Liver (tissue), 8 donors: ENCODE measurements at regions not wholly inside any gene's neighbourhood (a gene's known extent, or its start where the extent isn't known, plus 50 kb on each side); places are given as distances from the start of the nearest gene placed in this dataset.

Experiments
- DNase-seq: peaks from one replicate; pipeline ENCODE4 v3.0.0-alpha.2; 2017; ENCODE audit warnings: low spot score
- H3K27ac ChIP-seq, 2 donors: one replicate each; pipeline ENCODE4 v1.7.0; 2013; ENCODE audit warnings: inconsistent platforms in 2 of 2, low read length in 2 of 2, control low read depth in 1 of 2, low read depth in 1 of 2, mild to moderate bottlenecking in 1 of 2
- H3K27me3 ChIP-seq, 4 donors: one replicate each; pipeline versions ENCODE4 v1.6.1 to v1.7.0; 2013; ENCODE audit warnings: low read length in 3 of 4, inconsistent platforms in 1 of 4, mild to moderate bottlenecking in 1 of 4, moderate library complexity in 1 of 4; ENCODE audit not compliant: control insufficient read depth in 4 of 4, insufficient read depth in 4 of 4
- H3K36me3 ChIP-seq, 4 donors: one replicate each; pipeline versions ENCODE4 v1.6.1 to v1.7.0; 2013; ENCODE audit warnings: low read length in 3 of 4, mild to moderate bottlenecking in 3 of 4, low read depth in 1 of 4, moderate library complexity in 1 of 4; ENCODE audit not compliant: control insufficient read depth in 4 of 4, insufficient read depth in 3 of 4
- H3K4me1 ChIP-seq, 4 donors: one replicate each; pipeline versions ENCODE4 v1.6.1 to v1.7.0; 2013; ENCODE audit warnings: low read length in 3 of 4, mild to moderate bottlenecking in 3 of 4, moderate library complexity in 1 of 4; ENCODE audit not compliant: control insufficient read depth in 4 of 4, insufficient read depth in 4 of 4
- H3K4me3 ChIP-seq, 3 donors: one replicate each; pipeline versions ENCODE4 v1.6.1 to v1.7.0; 2013; ENCODE audit warnings: low read length in 3 of 3, control low read depth in 1 of 3, low read depth in 1 of 3, mild to moderate bottlenecking in 1 of 3
- H3K9ac ChIP-seq, 2 donors: one replicate each; pipeline ENCODE4 v1.7.0; 2013; ENCODE audit warnings: low read length in 2 of 2, mild to moderate bottlenecking in 2 of 2, moderate library complexity in 2 of 2, control low read depth in 1 of 2, low read depth in 1 of 2
- H3K9me3 ChIP-seq, 4 donors: one replicate each; pipeline versions ENCODE4 v1.6.1 to v1.7.0; 2013; ENCODE audit warnings: low read length in 3 of 4; ENCODE audit not compliant: control insufficient read depth in 4 of 4
- EGR1 ChIP-seq, 2 donors: IDR thresholded peaks; 2 replicates each; pipeline ENCODE4 v1.6.1; 2016 to 2018; ENCODE audit warnings: antibody characterized with exemption in 2 of 2, low read depth in 2 of 2
- FOXA1 ChIP-seq: IDR thresholded peaks from 2 replicates; pipeline ENCODE4 v1.6.1; 2016; ENCODE audit warnings: antibody characterized with exemption
- FOXA2 ChIP-seq: IDR thresholded peaks from 2 replicates; pipeline ENCODE4 v1.6.1; 2016; ENCODE audit warnings: antibody characterized with exemption
- GABPA ChIP-seq, 2 donors: IDR thresholded peaks in 1 of 2; conservative IDR thresholded peaks in 1 of 2; 2 replicates each; pipeline ENCODE4 v1.6.1; 2016; ENCODE audit warnings: antibody characterized with exemption in 2 of 2, mild to moderate bottlenecking in 1 of 2, moderate library complexity in 1 of 2
- HNF4A ChIP-seq, 2 donors: conservative IDR thresholded peaks; 2 replicates each; pipeline ENCODE4 v1.6.1; 2016; ENCODE audit warnings: antibody characterized with exemption in 2 of 2, mild to moderate bottlenecking in 2 of 2
- HNF4G ChIP-seq: IDR thresholded peaks from 2 replicates; pipeline ENCODE4 v1.6.1; 2016; ENCODE audit warnings: antibody characterized with exemption
- JUND ChIP-seq, 2 donors: IDR thresholded peaks; 2 replicates each; pipeline ENCODE4 v1.6.1; 2016; ENCODE audit warnings: antibody characterized with exemption in 2 of 2
- NR2F2 ChIP-seq: IDR thresholded peaks from 2 replicates; pipeline ENCODE4 v1.6.1; 2016; ENCODE audit warnings: antibody characterized with exemption
- RAD21 ChIP-seq, 2 donors: IDR thresholded peaks; 2 replicates each; pipeline ENCODE4 v1.6.1; 2016; ENCODE audit warnings: antibody characterized with exemption in 2 of 2, mild to moderate bottlenecking in 2 of 2
- RXRA ChIP-seq, 2 donors: IDR thresholded peaks; 2 replicates each; pipeline ENCODE4 v1.6.1; 2017 to 2018; ENCODE audit warnings: antibody characterized with exemption in 2 of 2, mild to moderate bottlenecking in 1 of 2
- SP1 ChIP-seq: IDR thresholded peaks from 2 replicates; pipeline ENCODE4 v1.6.1; 2018; ENCODE audit warnings: antibody characterized with exemption, mild to moderate bottlenecking
- TAF1 ChIP-seq: conservative IDR thresholded peaks from 2 replicates; pipeline ENCODE4 v1.6.1; 2016; ENCODE audit warnings: antibody characterized with exemption, mild to moderate bottlenecking
- YY1 ChIP-seq: IDR thresholded peaks from 2 replicates; pipeline ENCODE4 v1.6.1; 2016; ENCODE audit warnings: antibody characterized with exemption, mild to moderate bottlenecking
- WGBS: extraction: QIAGEN DNeasy Blood & Tissue Kit; methylation state at CpG from one replicate; pipeline ENCODE4 v1.1.7; 2013; 5-methylcytosine and 5-hydroxymethylcytosine counted together
- TF ChIP-seq, protein P1 (sequence below): IDR thresholded peaks from 2 replicates; pipeline ENCODE4 v1.6.1; 2016; ENCODE audit warnings: antibody characterized with exemption
- TF ChIP-seq, protein P2 (sequence below): IDR thresholded peaks from 2 replicates; pipeline ENCODE4 v1.6.1; 2016; ENCODE audit warnings: antibody characterized with exemption
- TF ChIP-seq, protein P3 (sequence below): IDR thresholded peaks from 2 replicates; pipeline ENCODE4 v1.6.1; 2016; ENCODE audit warnings: antibody characterized with exemption
- TF ChIP-seq, protein P4 (sequence below): IDR thresholded peaks from 2 replicates; pipeline ENCODE4 v1.6.1; 2016; ENCODE audit warnings: antibody characterized with exemption, mild to moderate bottlenecking
- TF ChIP-seq, protein P5 (sequence below): fragments of 150-350 bp; IDR thresholded peaks from 2 replicates; pipeline ENCODE4 v1.5.1; 2017; ENCODE audit warnings: improper control_type of control experiment, low read depth, low read length; ENCODE audit not compliant: missing input control
- donor health status: healthy.
- donor health status: healthy.
- donor health status: healthy.
- donor health status: healthy.
- donor health status: healthy.

DNA sequence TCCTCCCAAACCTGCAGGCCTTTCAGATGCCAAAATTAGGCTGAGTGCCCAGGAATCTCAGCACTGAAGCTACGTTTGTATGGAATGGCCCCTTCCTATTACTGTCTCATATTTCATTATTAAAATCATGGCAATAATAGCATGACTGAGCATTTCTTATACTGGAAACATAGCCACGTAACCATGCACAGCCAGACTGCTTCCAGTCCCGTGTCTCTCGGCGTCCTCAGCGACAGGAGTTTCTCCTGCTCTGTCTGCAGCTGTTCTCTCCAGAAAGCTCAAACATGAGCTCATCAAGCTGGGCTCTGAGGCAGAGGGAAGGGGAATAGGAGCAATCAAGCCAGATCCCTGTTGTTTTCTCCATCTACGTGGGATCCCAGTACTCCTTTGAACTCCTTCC, 104.0 kb downstream of the CDC7 start:
- no peaks in the 10 kb centered on the region for H3K9me3 ChIP-seq
- H3K36me3 ChIP-seq = no peaks in the 10 kb centered on the region
- no peak overlapping the region for H3K4me3 ChIP-seq
- no peak overlapping the region for H3K27ac ChIP-seq
- no peak overlapping the region for H3K9ac ChIP-seq
- H3K27me3 ChIP-seq = no peaks in the 10 kb centered on the region
- H3K4me1 ChIP-seq = no peaks in the 10 kb centered on the region
- no peak for DNase-seq
- no peak for TF ChIP-seq YY1
- no peak for TF ChIP-seq GABPA (IDR thresholded peaks at IDR 0.05 in 1 of 2, conservative IDR thresholded peaks at IDR 0.05 in 1 of 2)
- no peak for TF ChIP-seq FOXA2
- TF ChIP-seq, protein P1, sequence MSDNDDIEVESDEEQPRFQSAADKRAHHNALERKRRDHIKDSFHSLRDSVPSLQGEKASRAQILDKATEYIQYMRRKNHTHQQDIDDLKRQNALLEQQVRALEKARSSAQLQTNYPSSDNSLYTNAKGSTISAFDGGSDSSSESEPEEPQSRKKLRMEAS = no peak
- no peak for TF ChIP-seq FOXA1
- no peak for TF ChIP-seq EGR1 (IDR thresholded peaks at IDR 0.05; ENCODE audit: low read depth in 2 of 2)
- TF ChIP-seq, protein P2, sequence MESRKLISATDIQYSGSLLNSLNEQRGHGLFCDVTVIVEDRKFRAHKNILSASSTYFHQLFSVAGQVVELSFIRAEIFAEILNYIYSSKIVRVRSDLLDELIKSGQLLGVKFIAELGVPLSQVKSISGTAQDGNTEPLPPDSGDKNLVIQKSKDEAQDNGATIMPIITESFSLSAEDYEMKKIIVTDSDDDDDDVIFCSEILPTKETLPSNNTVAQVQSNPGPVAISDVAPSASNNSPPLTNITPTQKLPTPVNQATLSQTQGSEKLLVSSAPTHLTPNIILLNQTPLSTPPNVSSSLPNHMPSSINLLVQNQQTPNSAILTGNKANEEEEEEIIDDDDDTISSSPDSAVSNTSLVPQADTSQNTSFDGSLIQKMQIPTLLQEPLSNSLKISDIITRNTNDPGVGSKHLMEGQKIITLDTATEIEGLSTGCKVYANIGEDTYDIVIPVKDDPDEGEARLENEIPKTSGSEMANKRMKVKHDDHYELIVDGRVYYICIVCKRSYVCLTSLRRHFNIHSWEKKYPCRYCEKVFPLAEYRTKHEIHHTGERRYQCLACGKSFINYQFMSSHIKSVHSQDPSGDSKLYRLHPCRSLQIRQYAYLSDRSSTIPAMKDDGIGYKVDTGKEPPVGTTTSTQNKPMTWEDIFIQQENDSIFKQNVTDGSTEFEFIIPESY = no peak
- no peak for TF ChIP-seq TAF1
- TF ChIP-seq, protein P3, sequence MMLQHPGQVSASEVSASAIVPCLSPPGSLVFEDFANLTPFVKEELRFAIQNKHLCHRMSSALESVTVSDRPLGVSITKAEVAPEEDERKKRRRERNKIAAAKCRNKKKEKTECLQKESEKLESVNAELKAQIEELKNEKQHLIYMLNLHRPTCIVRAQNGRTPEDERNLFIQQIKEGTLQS = no peak
- TF ChIP-seq RAD21 (IDR thresholded peaks at IDR 0.05) = no peak
- TF ChIP-seq, protein P4, sequence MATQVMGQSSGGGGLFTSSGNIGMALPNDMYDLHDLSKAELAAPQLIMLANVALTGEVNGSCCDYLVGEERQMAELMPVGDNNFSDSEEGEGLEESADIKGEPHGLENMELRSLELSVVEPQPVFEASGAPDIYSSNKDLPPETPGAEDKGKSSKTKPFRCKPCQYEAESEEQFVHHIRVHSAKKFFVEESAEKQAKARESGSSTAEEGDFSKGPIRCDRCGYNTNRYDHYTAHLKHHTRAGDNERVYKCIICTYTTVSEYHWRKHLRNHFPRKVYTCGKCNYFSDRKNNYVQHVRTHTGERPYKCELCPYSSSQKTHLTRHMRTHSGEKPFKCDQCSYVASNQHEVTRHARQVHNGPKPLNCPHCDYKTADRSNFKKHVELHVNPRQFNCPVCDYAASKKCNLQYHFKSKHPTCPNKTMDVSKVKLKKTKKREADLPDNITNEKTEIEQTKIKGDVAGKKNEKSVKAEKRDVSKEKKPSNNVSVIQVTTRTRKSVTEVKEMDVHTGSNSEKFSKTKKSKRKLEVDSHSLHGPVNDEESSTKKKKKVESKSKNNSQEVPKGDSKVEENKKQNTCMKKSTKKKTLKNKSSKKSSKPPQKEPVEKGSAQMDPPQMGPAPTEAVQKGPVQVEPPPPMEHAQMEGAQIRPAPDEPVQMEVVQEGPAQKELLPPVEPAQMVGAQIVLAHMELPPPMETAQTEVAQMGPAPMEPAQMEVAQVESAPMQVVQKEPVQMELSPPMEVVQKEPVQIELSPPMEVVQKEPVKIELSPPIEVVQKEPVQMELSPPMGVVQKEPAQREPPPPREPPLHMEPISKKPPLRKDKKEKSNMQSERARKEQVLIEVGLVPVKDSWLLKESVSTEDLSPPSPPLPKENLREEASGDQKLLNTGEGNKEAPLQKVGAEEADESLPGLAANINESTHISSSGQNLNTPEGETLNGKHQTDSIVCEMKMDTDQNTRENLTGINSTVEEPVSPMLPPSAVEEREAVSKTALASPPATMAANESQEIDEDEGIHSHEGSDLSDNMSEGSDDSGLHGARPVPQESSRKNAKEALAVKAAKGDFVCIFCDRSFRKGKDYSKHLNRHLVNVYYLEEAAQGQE = no peak
- no peak for TF ChIP-seq RXRA (IDR thresholded peaks at IDR 0.05)
- TF ChIP-seq JUND (IDR thresholded peaks at IDR 0.05) = no peak
- TF ChIP-seq SP1 = no peak
- TF ChIP-seq, protein P5, sequence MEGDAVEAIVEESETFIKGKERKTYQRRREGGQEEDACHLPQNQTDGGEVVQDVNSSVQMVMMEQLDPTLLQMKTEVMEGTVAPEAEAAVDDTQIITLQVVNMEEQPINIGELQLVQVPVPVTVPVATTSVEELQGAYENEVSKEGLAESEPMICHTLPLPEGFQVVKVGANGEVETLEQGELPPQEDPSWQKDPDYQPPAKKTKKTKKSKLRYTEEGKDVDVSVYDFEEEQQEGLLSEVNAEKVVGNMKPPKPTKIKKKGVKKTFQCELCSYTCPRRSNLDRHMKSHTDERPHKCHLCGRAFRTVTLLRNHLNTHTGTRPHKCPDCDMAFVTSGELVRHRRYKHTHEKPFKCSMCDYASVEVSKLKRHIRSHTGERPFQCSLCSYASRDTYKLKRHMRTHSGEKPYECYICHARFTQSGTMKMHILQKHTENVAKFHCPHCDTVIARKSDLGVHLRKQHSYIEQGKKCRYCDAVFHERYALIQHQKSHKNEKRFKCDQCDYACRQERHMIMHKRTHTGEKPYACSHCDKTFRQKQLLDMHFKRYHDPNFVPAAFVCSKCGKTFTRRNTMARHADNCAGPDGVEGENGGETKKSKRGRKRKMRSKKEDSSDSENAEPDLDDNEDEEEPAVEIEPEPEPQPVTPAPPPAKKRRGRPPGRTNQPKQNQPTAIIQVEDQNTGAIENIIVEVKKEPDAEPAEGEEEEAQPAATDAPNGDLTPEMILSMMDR = no peak
- no peak for TF ChIP-seq HNF4G
- TF ChIP-seq NR2F2 = no peak
- TF ChIP-seq HNF4A (conservative IDR thresholded peaks at IDR 0.05) = no peak
- 86% methylated on average over 7 of the region's 7 CpGs for WGBS

DNA sequence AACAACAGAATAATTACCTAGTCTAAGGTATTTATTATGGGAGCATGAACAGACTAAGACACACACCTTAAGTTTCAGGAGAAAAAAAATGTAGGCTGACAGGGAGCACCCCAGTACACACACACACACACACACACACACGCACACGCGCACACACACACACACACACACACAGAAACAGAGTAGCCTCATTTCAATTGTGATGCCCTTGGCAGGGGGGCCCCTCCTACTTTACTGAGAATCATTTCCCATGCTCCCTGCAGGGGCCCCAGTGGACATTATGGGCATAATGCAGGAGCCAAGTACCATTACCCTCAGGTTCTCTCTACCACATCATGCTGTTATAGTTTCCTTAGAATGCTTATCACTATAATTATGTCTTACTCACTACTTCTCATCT, 104.9 kb downstream of the CDC7 start:
- H3K9me3 ChIP-seq = no peaks in the 10 kb centered on the region
- DNase-seq = no peak
- H3K9ac ChIP-seq = no peak overlapping the region
- WGBS = 58% methylated on average over 3 of the region's 3 CpGs
- H3K4me1 ChIP-seq = no peaks in the 10 kb centered on the region
- no peak overlapping the region for H3K4me3 ChIP-seq
- no peak for TF ChIP-seq JUND (IDR thresholded peaks at IDR 0.05)
- no peak for TF ChIP-seq RAD21 (IDR thresholded peaks at IDR 0.05)
- TF ChIP-seq GABPA (IDR thresholded peaks at IDR 0.05 in 1 of 2, conservative IDR thresholded peaks at IDR 0.05 in 1 of 2) = no peak
- no peak for TF ChIP-seq NR2F2
- TF ChIP-seq FOXA2 = no peak
- TF ChIP-seq HNF4G = no peak
- TF ChIP-seq, protein P3 = no peak
- TF ChIP-seq, protein P5 = no peak
- no peaks in the 10 kb centered on the region for H3K36me3 ChIP-seq
- no peak overlapping the region for H3K27ac ChIP-seq
- H3K27me3 ChIP-seq = no peaks in the 10 kb centered on the region
